ENCODE measurements at regions not wholly inside any gene's neighbourhood (a gene's known extent, or its start where the extent isn't known, plus 50 kb on each side); places are given as distances from the start of the nearest gene placed in this dataset.
"Not testable (repeated sequence)": the region's sequence is repeated elsewhere in the genome, so short reads cannot be mapped to it uniquely, and the experiment has no call there.

GRCh38 chr17:22128171-22128570, 435.8 kb downstream of the KCNJ18 start:
- in situ Hi-C loops (cut with HindIII; ENCODE audit: low pct_unique_long_range_greater_than_20kb, low sequenced_read_pairs), result no loop called here
- no peak for DNase-seq (ENCODE audit: low read depth)

- in situ Hi-C loops (cut with HindIII; ENCODE audit: low pct_unique_long_range_greater_than_20kb, low sequenced_read_pairs), result no loop called here
Observed at GRCh38 chr17:22128723-22129122, 436.4 kb downstream of the KCNJ18 start.

DNA sequence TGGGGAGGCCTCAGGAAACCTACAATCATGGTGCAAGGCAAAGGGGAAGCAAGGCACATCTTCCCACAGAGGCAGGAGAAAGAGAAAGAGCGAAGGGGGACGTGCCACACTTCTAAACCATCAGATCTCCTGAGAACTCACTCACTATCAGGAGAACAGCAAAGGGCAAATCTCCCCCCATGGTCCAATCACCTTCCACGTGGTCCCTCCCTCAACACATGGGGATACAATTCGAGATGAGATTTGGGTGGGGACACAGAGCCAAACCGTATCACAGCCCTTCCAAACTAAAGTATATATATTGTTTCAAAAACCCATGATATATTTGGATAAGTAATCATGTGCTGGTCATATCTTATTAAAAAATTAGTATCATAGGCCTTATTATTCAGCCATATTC, 437.6 kb downstream of the KCNJ18 start:
- in situ Hi-C loops (cut with HindIII; ENCODE audit: low pct_unique_long_range_greater_than_20kb, low sequenced_read_pairs); DNase-seq (ENCODE audit: low read depth): not testable (repeated sequence)

More at GRCh38 chr17:22128723-22129122, 436.4 kb downstream of the KCNJ18 start:
- no peak for DNase-seq (ENCODE audit: low read depth)

- no peak for DNase-seq (ENCODE audit: low read depth)
Observed at GRCh38 chr17:22131740-22132139, 439.4 kb downstream of the KCNJ18 start.

GRCh38 chr17:22138861-22139469, 446.6 kb downstream of the KCNJ18 start:
- DNase-seq (ENCODE audit: low read depth), result no peak
- in situ Hi-C loops (cut with HindIII; ENCODE audit: low pct_unique_long_range_greater_than_20kb, low sequenced_read_pairs), result no loop called here

More at GRCh38 chr17:22131740-22132139, 439.4 kb downstream of the KCNJ18 start:
- in situ Hi-C loops (cut with HindIII; ENCODE audit: low pct_unique_long_range_greater_than_20kb, low sequenced_read_pairs), result no loop called here

DNA sequence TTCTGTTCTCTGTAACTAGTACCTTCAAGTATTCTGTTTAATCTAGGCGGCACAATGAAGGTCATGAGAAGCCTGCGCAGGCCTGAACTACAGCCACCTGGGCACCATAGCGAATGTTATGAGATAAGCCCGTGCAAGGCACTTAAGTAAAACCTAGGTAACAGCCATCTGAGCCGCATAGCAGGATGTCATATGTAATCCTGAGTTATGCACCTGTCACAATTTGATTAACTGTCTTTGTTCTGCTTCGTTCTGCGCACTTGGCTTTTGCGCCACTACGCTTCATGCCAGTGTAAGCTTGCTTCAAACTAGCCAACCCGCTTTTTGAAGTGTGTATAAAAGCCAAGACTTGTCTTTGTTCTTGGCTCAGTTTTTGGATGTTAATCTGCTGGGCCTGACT, 449.8 kb downstream of the KCNJ18 start:
- in situ Hi-C loops (cut with HindIII; ENCODE audit: low pct_unique_long_range_greater_than_20kb, low sequenced_read_pairs), result no loop called here
- DNase-seq (ENCODE audit: low read depth), result no peak

- in situ Hi-C loops (cut with HindIII; ENCODE audit: low pct_unique_long_range_greater_than_20kb, low sequenced_read_pairs), result no loop called here
Observed at GRCh38 chr17:22145605-22146178, 453.4 kb downstream of the KCNJ18 start.

DNA sequence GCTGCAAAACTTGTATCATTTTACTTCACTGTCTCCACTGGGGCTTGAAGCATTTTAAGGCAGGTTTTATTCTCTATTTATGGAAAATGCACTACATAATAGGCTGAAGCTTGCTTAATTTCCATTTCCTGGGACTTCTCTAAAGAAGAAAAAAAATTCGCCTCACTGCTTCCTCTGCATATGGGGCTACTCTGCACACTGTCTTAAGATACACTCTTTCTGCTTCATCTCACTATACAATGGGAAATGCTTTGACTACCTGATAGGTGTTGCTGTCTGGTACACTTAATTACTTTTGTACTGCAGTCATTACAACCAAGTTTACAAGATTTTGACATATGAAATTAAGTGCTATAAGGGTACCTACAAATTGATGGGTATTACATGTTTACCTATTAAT, 466.0 kb downstream of the KCNJ18 start:
- in situ Hi-C loops (cut with HindIII; ENCODE audit: low pct_unique_long_range_greater_than_20kb, low sequenced_read_pairs), result no loop called here
- no peak for DNase-seq (ENCODE audit: low read depth)

More at GRCh38 chr17:22145605-22146178, 453.4 kb downstream of the KCNJ18 start:
- DNase-seq (ENCODE audit: low read depth), result no peak

- in situ Hi-C loops (cut with HindIII; ENCODE audit: low pct_unique_long_range_greater_than_20kb, low sequenced_read_pairs), result no loop called here
Observed at GRCh38 chr17:22161376-22161775, 469.1 kb downstream of the KCNJ18 start.

GRCh38 chr17:22171631-22172030, 479.3 kb downstream of the KCNJ18 start:
- in situ Hi-C loops (cut with HindIII; ENCODE audit: low pct_unique_long_range_greater_than_20kb, low sequenced_read_pairs), result no loop called here
- no peak for DNase-seq (ENCODE audit: low read depth)

More at GRCh38 chr17:22161376-22161775, 469.1 kb downstream of the KCNJ18 start:
- no peak for DNase-seq (ENCODE audit: low read depth)

GRCh38 chr17:22193113-22193512, 500.8 kb downstream of the KCNJ18 start:
- in situ Hi-C loops (cut with HindIII; ENCODE audit: low pct_unique_long_range_greater_than_20kb, low sequenced_read_pairs), result no loop called here
- DNase-seq (ENCODE audit: low read depth), result no peak

GRCh38 chr17:22200187-22200586, 507.9 kb downstream of the KCNJ18 start:
- DNase-seq (ENCODE audit: low read depth); in situ Hi-C loops (cut with HindIII; ENCODE audit: low pct_unique_long_range_greater_than_20kb, low sequenced_read_pairs): not testable (repeated sequence)

DNA sequence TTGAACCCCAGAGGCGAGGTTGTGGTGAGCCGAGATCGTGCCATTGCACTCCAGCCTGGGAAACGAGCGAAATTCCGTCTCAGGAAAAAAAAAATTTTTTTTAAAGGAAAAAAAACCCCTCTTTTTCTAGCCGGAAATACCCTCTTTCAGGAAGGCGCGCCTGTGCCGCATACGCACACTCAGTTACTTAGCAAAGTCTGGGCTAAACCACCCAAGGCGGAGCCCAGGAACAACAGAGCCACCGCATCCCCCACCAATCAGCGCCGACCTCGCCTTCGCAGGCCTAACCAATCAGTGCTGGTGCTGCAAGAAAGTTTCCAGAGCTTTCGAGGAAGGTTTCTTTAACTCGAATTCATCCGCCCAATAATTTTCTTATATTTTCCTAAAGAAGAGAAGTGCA, 510.4 kb downstream of the KCNJ18 start:
- no peak for DNase-seq (ENCODE audit: low read depth)
- in situ Hi-C loops (cut with HindIII; ENCODE audit: low pct_unique_long_range_greater_than_20kb, low sequenced_read_pairs), result no loop called here

DNA sequence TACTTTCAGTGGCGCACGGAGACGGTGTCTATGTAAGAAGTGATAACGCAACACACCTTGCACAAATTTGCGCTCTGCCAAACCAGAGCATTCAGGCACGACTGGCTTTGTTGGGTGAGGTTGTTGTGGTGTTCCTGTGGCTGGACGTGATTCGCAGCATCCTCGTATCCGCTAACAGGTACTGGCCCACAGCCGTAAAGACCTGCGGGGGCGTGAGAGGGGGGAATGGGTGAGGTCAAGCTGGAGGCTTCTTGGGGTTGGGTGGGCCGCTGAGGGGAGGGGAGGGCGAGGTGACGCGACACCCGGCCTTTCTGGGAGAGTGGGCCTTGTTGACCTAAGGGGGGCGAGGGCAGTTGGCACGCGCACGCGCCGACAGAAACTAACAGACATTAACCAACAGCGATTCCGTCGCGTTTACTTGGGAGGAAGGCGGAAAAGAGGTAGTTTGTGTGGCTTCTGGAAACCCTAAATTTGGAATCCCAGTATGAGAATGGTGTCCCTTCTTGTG, 510.9 kb downstream of the KCNJ18 start:
- no peak for DNase-seq (ENCODE audit: low read depth)
- in situ Hi-C loops (cut with HindIII; ENCODE audit: low pct_unique_long_range_greater_than_20kb, low sequenced_read_pairs), result no loop called here

- in situ Hi-C loops (cut with HindIII; ENCODE audit: low pct_unique_long_range_greater_than_20kb, low sequenced_read_pairs); DNase-seq (ENCODE audit: low read depth): not testable (repeated sequence)
Observed at GRCh38 chr17:22204076-22204475, 511.8 kb downstream of the KCNJ18 start.

GRCh38 chr17:22210212-22210611, 517.9 kb downstream of the KCNJ18 start:
- DNase-seq (ENCODE audit: low read depth); in situ Hi-C loops (cut with HindIII; ENCODE audit: low pct_unique_long_range_greater_than_20kb, low sequenced_read_pairs): not testable (repeated sequence)

DNA sequence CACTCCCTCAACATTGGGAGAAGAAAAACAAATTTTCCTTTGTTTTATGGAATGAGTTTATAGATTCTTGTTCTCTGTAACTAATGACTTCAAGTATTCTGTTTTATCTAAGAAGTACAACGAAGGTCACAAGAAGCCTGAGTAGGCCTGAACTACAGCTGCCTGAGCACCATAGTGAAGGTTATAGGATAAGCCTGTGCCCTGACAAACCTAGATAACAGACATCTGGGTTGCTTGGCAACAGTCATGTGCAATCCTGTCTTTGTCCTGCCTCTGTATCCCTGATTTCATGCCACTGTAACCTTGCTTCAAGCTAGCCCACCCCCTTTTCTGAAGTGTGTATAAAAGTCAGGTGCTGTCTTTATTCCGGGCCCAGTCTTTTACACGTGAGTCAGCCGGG, 520.8 kb downstream of the KCNJ18 start:
- in situ Hi-C loops (cut with HindIII; ENCODE audit: low pct_unique_long_range_greater_than_20kb, low sequenced_read_pairs); DNase-seq (ENCODE audit: low read depth): not testable (repeated sequence)

- no peak for DNase-seq (ENCODE audit: low read depth)
- in situ Hi-C loops (cut with HindIII; ENCODE audit: low pct_unique_long_range_greater_than_20kb, low sequenced_read_pairs), result no loop called here
Observed at GRCh38 chr17:22217135-22217534, 524.8 kb downstream of the KCNJ18 start.

DNA sequence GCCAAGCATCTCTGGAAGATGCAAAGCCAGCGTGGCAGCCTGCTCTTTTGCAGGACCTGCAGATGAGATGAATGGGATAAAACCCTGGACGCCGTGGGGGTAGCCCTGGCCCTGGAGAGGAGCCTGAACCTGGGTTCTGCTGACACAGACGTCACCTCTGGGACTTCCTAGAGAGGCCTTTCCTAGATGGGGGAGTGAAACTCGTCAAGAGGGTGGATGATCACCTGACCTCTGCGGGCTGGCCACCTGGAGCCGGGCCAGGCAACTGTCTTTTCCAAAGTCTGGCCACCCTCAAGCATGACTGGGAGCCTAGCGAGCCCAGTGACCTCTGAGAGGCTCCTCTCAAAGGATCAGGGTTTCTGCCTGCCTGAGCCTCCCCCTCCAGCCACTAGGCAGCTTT, 529.0 kb downstream of the KCNJ18 start:
- DNase-seq (ENCODE audit: low read depth), result no peak
- in situ Hi-C loops (cut with HindIII; ENCODE audit: low pct_unique_long_range_greater_than_20kb, low sequenced_read_pairs), result no loop called here

GRCh38 chr17:22226477-22226876, 534.2 kb downstream of the KCNJ18 start:
- DNase-seq (ENCODE audit: low read depth); in situ Hi-C loops (cut with HindIII; ENCODE audit: low pct_unique_long_range_greater_than_20kb, low sequenced_read_pairs): not testable (repeated sequence)

Measured in Caki2 (cell line).